GM18870 (cell line): ENCODE measurements at regions not wholly inside any gene's neighbourhood (a gene's known extent, or its start where the extent isn't known, plus 50 kb on each side); places are given as distances from the start of the nearest gene placed in this dataset.
"Not testable (repeated sequence)": the region's sequence is repeated elsewhere in the genome, so short reads cannot be mapped to it uniquely, and the experiment has no call there.

Experiments used
- ATAC-seq: cut with Tn5 transposase; IDR thresholded peaks from one replicate; pipeline ENCODE4 v1.9.1; 2021; ENCODE audit warnings: moderate library complexity; ENCODE audit not compliant: unreplicated experiment

GRCh38 chr18:68387246-68387645 is 327.7 kb downstream of the TMX3 start:
- ATAC-seq, result no peak

GRCh38 chr18:68383979-68384378 is 330.9 kb downstream of the TMX3 start:
- ATAC-seq, result not testable (repeated sequence)

DNA sequence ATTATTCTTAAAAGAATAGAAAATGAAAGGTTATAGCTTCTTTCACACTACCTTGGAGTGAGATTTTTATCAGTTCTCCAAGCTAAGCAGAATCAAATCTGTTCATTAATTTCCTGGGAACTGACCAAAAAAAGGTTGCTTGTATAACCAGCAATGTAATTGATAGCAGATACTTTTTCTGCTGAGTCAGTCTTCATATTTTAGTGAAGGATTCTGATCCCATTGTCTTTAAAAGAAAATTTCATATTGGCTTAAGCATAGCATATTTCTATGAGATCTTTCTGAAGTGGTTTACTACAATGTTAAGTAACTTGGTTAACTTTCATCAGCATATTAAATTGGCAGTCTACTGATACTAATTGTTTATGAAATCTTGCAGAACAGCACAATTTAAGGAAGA is 338.0 kb downstream of the TMX3 start:
- no peak for ATAC-seq

DNA sequence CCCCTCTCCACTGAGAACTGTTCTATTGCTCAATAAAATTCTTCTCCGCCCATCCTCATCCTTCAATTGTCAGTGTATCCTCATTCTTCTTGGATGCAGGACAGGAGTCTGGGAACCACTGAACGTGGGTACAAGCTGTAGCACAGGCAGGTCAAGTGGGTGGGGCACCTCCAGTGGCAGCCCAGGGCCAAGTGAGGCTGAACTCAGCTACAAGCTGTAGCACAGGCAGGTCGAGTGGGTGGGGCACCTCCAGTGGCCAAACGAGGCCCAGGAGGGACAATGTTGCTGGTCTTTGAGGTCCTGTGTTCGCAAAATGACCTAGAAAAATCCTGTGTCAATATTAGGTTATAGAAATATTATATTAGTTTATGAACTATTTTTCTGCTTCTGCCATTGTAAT is 352.0 kb downstream of the TMX3 start:
- ATAC-seq, result no peak

DNA sequence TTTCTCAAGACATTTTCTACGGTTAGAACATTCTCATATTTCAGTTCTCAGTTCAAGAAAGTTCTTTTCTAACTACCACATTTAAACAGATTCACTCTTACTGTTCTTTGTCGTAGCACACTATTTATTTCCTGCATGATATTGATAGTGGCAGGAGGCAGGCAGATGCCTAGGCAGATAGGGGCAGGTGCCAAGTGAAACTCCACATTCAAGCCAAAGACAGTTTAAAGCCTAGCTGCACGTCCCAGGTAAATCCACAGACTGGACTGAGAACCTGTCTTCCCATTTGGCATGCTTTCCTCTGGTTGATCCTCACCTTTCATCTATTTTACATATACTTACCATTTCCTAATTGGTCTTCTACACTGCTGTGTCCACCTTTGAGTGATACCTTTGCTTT is 359.3 kb downstream of the TMX3 start:
- ATAC-seq, result no peak

- no peak for ATAC-seq
Observed at GRCh38 chr18:68354176-68354575, 360.7 kb downstream of the TMX3 start.

DNA sequence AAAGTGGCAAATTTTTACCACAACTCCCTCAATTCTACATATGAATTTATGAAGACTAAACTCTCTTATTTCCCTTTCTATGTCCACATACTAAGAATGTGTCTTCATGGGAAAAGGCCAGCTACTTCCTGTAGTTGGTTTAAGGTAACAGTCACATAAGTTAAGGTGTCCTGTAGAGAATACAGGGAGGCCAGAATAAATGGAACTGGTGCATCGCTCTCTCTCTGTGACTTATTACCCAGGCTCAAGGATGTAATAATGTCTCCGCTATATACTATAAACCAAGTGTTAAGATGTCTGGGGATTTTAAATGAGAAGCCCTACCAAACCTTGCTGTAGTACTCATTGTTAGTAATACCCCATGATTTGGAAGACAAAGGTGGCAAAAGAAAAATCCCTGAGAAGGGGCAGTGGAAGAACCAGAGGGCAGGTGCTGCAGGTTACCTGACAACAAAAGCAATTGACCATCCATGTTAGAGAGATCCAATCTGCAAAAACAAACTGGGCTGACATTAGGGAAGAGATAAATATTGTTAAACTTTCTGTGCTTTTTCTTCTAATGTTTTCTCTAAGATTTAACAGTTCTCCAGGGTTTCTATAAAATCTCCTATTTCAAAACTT is 372.8 kb downstream of the TMX3 start:
- ATAC-seq, result no peak

DNA sequence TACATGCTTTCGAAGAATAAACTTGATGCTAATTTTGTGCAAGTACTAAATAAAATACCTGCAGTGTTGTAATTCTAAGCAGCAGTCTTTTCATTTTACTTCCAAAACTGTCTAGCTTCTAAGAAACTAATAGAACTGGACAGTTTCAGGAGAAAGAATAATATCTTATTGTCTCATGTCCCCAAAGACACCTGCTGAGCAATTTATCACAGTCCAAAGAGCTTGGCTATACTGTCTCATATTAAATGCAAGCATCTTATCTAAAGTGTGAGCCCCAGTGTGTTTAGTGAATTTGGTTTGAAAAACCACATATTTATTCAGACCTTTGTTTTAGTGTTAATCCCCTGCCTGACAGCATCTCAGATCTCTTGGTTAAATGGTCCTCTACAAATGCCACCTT is 374.3 kb downstream of the TMX3 start:
- no peak for ATAC-seq

- ATAC-seq, result no peak
Observed at GRCh38 chr18:68330658-68331057, 384.2 kb downstream of the TMX3 start.

DNA sequence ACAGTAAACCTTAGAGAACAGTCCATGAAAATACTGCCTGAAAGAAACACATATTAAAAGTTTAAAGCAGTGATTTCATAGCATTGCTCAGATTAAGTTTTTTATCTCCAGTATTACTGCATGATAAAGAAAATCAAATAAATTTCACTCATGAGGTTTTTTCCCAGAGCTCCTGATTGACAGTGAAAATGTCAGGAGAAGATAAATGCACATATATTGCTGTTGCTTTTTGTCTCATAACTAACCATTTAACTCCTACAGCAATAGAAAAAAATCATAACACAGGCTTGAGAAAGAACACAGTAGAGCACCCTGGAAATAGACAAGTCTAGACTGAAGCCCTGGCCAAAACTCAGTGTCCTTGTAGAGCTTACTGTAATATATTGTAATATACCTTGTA is 391.0 kb downstream of the TMX3 start:
- no peak for ATAC-seq

GRCh38 chr18:68316636-68317035 is 398.3 kb downstream of the TMX3 start:
- ATAC-seq, result no peak

GRCh38 chr18:68314403-68314802 is 400.5 kb downstream of the TMX3 start:
- ATAC-seq, result no peak

DNA sequence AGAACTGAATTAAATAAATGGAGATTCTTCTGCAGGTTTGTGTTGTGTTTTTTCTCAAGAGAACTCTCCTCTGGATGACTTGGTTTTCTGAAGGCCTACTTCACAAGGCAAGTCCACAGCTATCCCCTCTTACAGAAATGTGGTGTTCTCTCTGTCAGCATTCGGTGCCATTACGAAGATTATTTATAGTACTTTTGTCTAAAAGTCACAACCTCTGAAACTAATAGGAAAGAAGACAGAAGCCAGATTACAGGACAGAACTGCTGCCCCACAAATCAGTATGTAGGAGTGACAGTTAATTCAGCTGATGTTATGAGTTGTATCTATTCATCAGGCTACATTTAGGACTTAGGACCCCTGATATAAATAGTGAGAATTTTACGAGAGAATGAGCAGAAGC is 413.5 kb downstream of the TMX3 start:
- ATAC-seq, result no peak

GRCh38 chr18:68299906-68300305 is 415.0 kb downstream of the TMX3 start:
- ATAC-seq, result no peak

DNA sequence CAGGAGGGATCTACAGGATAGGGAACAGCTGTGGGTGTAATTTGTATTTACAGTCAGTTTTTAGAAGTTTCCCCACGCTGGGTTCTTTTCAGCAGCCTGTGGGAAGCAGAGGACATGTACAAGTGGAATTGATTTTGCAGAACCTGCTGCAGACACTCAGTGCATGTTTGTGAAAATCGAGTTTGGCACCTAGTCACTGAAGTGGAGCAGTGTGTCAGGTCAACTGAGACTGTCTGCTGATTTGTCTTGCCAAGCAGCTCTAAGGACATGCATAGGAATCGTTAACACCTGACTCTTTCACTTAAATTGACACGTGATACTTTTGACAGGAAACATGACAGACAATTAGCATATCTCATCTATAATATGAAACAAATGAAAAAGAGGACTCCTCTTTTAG is 416.6 kb downstream of the TMX3 start:
- no peak for ATAC-seq

DNA sequence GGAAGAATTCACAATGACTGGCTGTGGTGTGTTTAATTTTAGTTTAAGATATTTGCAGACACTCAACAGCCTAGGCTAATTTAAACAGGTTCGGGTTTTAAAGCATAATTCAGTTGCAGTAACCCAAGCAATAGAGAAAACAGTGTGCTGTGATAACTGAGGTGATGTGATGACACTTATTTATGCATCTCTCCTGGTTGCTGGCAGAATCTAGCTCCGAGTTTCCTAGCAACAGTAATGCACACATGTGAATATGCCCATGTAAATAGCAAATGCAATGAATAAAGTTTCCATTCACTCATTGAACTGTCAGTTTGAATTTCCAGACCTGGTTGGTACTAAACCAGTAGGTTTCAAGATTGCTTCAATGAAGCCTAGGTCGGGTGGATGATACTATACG is 426.5 kb downstream of the TMX3 start:
- ATAC-seq, result no peak

GRCh38 chr18:68284236-68284780 is 430.6 kb downstream of the TMX3 start:
- ATAC-seq, result no peak

DNA sequence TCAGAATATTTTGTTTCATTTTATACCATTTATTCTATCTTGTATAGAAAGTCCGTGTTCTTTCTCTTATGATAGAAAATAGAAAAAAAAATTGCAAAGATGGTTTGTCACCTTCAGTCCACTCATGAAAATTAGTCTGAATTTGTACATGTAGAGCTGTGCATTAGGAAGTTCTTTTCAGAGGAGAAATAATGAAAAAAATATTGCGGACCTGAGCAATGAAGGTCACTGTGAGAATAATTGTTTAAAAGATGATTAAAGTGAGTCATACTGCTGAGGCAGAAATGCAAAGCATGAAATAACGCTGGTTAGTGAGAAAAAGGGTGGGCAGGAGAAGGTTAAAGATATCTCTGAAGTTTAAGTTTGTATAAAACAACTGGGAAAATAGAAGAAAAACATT is 431.1 kb downstream of the TMX3 start:
- ATAC-seq, result no peak

DNA sequence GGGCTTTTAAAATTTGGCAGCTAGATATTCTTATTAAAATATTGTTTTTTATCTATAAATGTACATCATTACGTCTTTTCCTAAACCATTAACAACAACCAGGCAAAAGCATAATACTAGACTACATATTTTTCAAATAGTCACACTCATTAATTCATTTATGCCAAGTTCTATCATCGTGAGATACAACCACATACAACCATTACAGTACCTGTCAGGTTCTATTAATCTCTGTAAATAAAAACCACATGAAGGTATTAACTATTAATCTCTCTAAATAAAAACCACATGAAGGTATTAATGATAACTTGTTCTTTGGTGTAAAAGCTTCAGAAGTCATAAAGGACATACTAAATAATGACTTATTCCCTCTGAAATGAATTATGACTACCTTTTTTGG is 432.7 kb downstream of the TMX3 start:
- no peak for ATAC-seq

DNA sequence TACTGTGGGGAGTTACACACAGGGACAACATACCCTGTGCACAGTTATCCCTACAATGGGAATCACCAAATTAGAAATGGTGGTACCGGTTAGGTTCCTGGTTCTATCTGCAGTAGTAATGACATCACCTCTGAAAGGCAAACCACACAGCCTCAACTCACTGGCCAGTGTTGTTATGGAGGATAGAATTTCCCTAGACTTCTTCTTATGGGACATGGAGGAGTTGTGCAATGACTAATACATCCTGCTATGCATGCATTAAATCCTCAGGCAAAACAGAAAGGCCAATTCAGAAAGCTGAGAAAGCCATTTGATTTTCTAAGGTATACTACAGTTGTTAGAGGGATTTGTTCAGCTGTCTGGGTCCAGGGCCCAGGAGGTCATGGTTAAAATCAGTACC is 439.3 kb downstream of the TMX3 start:
- no peak for ATAC-seq

DNA sequence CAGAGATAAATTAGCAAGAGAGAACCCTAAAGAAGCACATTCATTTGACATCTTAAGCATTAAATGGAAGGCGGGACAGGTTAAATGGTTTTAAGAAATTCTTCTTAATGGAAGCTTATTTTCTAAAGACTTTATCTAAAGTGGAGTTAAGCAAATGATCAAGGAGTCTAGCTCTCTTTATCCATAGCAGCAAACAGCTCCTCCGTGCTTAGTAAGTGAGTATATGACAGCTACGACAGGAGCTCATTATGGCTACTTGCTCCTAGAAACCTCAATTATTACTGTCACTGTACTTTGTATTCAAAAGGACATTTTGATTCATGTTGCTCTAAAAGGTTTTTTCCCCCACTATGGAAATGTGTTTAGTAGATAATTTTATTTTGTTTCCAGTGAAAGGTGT is 444.9 kb downstream of the TMX3 start:
- no peak for ATAC-seq

DNA sequence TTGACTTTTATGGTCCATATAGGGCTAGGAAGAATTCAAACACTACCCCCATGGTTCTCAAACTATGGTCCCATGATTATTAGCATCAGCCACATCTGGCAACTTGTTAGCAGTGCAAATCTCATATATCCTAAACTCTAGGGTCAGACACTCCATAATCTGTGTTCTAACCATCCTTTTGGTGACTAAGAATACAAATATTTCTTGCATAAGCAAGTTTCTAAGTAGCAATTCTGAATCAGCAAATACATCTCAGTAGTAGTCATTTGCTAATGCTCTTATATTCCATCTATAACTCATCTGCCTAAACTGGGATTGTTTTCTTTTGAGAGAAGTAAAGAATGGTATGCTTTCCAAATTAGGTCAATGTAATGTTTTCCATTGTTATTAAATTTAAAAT is 447.3 kb downstream of the TMX3 start:
- ATAC-seq, result no peak

DNA sequence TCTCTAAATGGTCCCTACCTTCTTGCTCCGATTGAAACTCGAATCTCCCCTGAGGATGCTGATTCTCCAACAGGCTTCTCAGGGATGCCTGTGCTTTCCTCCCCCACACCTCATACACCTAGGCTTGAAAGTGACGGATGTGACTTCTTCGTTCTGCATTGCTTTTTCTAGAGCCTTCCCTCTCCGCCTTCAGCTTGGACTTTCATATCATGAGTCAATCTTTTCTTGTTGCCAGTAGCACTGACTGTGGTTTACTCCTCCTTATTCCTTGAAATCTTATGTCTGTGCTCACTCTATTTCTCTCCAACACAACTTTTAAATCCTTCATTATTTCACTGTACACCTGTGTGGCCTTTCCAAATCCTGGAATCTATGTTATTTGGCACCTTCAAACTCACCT is 451.4 kb downstream of the TMX3 start:
- no peak for ATAC-seq
